ENCODE measurements at regions not wholly inside any gene's neighbourhood (a gene's known extent, or its start where the extent isn't known, plus 50 kb on each side); places are given as distances from the start of the nearest gene placed in this dataset.

- TF ChIP-seq CTCF (conservative IDR thresholded peaks at IDR 0.05; ENCODE audit: low read length) (no peak), EZH2phosphoT487 (IDR thresholded peaks at IDR 0.05; ENCODE audit: borderline replicate concordance, low read depth, low read length) (no peak)
Observed at GRCh38 chr6:90446164-90446563, 140.7 kb downstream of the MAP3K7 start.
